Ectodermal cell (in vitro differentiated cells): ENCODE measurements at regions not wholly inside any gene's neighbourhood (a gene's known extent, or its start where the extent isn't known, plus 50 kb on each side); places are given as distances from the start of the nearest gene placed in this dataset.
"Not testable (repeated sequence)": the region's sequence is repeated elsewhere in the genome, so short reads cannot be mapped to it uniquely, and the experiment has no call there.

Experiments
- H3K27ac ChIP-seq: 2 replicates; pipeline ENCODE4 v1.7.0; 2013; ENCODE audit warnings: mild to moderate bottlenecking, low read depth, low read length; ENCODE audit not compliant: insufficient read depth, poor library complexity, severe bottlenecking
- H3K27me3 ChIP-seq: 2 replicates; pipeline ENCODE4 v1.7.0; 2013; ENCODE audit warnings: mild to moderate bottlenecking, low read length; ENCODE audit not compliant: insufficient read depth, control insufficient read depth, poor library complexity, severe bottlenecking
- H3K36me3 ChIP-seq: one replicate; pipeline ENCODE4 v1.7.0; 2013; ENCODE audit warnings: low read length; ENCODE audit not compliant: control insufficient read depth, insufficient read depth
- H3K4me1 ChIP-seq: one replicate; pipeline ENCODE4 v1.7.0; 2013; ENCODE audit warnings: low read length; ENCODE audit not compliant: control insufficient read depth, insufficient read depth
- H3K4me3 ChIP-seq: 2 replicates; pipeline ENCODE4 v1.7.0; 2013; ENCODE audit warnings: low read depth, low read length, control low read depth; ENCODE audit not compliant: insufficient read depth
- H3K9me3 ChIP-seq: 2 replicates; pipeline ENCODE4 v1.7.0; 2013; ENCODE audit warnings: mild to moderate bottlenecking, low read length, moderate library complexity; ENCODE audit not compliant: control insufficient read depth
- WGBS, 2 experiments: methylation state at CpG; one replicate each; pipeline ENCODE4 v1.1.7; 2013; ENCODE audit warnings: missing lambda C conversion rate in 2 of 2; 5-methylcytosine and 5-hydroxymethylcytosine counted together

DNA sequence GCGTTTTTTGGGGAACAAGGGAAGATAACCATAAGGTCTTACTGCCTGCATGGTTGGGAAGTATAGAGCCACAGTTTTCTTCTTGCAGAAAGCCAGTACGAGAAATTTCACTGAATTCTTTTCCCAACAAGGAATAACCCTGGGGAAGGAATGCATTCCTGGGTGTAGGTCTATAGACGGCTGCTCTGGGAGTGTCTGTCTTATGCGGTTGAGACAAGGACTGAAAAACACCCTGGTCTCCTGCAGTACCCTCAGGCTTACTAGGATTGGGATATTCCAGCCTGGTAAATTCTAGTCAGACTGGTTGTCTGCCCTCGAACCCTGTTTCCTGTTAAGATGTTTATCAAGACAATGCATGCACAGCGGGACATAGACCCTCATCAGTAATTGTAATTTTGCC, 984.3 kb upstream of the NUDT12 start:
- H3K27ac ChIP-seq, H3K36me3 ChIP-seq, H3K4me3 ChIP-seq, H3K27me3 ChIP-seq, H3K9me3 ChIP-seq, H3K4me1 ChIP-seq: not testable (repeated sequence)
- 92 to 93% methylated on average over 6 of the region's 6 CpGs for WGBS, 2 experiments

DNA sequence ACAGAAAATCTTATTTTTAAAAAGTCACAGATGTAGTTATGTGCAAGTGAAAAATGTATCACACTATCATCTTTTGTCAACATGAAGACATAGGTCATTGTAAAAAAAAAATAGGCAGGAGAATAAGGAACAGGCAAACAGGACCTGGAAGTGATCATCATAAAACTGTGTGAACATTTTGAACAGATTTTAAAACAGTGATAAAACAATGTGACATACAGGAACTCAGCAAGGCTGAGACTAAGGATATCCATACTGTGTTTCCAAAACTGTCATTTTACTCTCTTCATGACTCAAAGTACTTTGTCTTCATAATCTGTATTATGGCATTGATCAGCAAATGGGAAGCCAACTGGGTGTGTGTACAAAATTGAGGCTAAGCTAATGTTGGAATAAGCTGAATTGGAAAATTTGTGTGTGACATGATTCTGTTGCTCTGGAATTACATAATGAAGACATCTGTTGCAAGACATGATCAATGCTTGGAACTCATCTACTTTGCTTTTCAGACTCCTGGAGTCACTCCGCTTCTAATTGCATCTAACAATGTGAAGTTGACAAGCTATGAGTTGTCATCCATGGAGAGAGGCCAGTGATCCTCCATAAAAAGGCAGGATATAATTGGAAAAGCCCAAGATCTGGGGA, 978.7 kb upstream of the NUDT12 start:
- Histone ChIP-seq H3K36me3 (no peaks in the 10 kb centered on the region), H3K9me3 (no peaks in the 10 kb centered on the region), H3K4me3 (no peak overlapping the region), H3K4me1 (no peaks in the 10 kb centered on the region), H3K27ac (no peak overlapping the region), H3K27me3 (no peaks in the 10 kb centered on the region)
- WGBS, 2 experiments = 92 to 96% methylated on average over 1 of the region's 1 CpG

DNA sequence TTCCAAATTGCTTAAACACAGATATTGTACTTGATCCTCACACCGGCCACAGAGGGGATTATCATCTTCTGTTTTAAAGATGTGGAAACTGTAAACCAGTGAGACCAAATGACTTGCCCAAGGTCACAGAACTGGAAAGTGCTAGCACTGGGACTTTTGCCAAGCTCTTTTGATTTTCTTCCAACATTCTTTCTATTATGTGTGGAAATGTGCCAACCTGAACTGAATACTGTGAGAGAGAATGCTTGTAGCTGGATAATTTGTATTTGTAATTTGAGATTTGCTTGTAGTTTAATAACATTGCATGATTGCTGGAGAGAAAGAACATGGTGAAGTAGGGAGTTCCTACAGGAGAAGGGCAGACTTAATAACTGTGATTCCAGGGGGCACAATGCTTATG, 977.9 kb upstream of the NUDT12 start:
- no peaks in the 10 kb centered on the region for H3K9me3 ChIP-seq
- H3K27ac ChIP-seq = no peak overlapping the region
- H3K27me3 ChIP-seq = no peaks in the 10 kb centered on the region
- no peak overlapping the region for H3K4me3 ChIP-seq
- 97 to 100% methylated on average over 1 of the region's 1 CpG for WGBS, 2 experiments
- no peaks in the 10 kb centered on the region for H3K4me1 ChIP-seq
- H3K36me3 ChIP-seq = no peaks in the 10 kb centered on the region

DNA sequence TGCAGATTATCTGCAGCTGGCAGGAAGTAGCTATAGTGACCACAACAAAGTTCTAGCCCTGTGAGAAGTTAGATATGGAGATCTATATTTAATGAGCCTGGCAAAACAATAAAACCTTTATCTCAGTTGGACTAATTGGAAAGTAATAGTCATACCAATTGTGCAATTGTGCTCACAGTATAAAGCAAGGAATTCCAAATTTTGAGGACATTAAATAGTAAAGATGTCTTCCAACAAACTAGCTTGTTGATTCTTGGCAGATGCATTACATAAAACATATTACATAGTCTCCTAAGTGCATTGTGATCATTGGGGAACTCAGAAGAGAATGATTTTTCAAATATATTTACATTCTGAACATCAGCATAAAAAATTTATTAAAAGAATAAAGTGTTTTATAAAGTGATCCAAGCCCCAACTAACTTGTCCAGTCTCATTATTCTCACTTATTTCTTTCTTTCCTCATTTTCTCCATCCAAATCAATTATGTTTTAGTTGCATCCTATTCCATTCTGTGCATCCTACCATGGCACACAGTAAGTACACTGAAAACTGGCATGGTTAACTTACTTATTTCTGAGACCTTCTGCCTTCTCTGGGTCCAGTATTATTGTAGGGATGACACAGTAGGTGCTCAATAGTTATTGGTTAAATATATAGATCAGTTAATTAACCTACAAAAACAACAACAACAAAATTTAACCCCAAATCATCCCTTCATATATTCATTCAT, 977.2 kb upstream of the NUDT12 start:
- Histone ChIP-seq H3K4me3 (no peak overlapping the region), H3K9me3 (no peaks in the 10 kb centered on the region), H3K27ac (no peak overlapping the region), H3K36me3 (no peaks in the 10 kb centered on the region), H3K27me3 (no peaks in the 10 kb centered on the region), H3K4me1 (no peaks in the 10 kb centered on the region)

DNA sequence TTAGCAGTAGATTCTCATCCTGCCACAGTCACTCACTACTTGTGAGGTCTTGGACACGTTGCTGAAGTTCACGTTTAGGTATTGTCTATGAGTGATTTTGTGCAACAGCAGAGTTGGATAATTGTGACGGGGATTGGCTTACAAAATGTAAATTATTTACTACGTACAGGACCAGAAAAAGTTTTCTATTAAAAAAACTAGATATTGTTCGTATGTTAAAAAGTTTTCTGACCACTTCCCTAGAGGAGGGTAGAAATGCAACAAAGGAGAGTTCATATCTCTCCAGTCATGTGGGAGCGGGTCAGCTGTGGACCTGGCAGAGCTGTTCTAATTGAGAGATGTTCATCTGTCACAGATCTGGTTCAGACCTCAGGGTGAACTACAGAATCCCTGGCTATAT, 976.1 kb upstream of the NUDT12 start:
- no peaks in the 10 kb centered on the region for H3K9me3 ChIP-seq
- 97% methylated on average over 5 to 6 of the region's 6 CpGs for WGBS, 2 experiments
- no peaks in the 10 kb centered on the region for H3K27me3 ChIP-seq

DNA sequence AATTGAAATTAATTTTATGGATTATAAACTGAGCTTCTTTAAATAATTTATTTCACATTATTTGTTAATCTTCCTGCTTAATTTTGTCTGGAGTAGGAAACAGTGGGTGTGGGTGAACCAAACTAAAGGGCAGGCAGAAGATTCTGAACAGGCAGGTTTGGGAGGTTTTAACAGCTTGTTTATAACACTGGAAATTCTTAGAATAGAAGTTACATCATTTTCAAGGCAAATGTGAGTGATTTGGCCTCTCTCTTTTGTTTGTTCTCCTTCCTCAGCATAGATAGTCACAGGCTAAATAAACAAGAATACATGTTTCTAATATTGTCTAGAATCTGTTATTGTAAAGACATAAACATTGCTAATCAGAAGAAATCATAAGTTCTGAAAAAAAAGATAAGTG, 970.9 kb upstream of the NUDT12 start:
- Histone ChIP-seq H3K27ac (no peak overlapping the region), H3K27me3 (no peaks in the 10 kb centered on the region), H3K36me3 (no peaks in the 10 kb centered on the region), H3K9me3 (no peaks in the 10 kb centered on the region), H3K4me1 (no peaks in the 10 kb centered on the region), H3K4me3 (no peak overlapping the region)

More for the DNA sequence above, 976.1 kb upstream of the NUDT12 start:
- Histone ChIP-seq H3K27ac (no peak overlapping the region), H3K36me3 (no peaks in the 10 kb centered on the region), H3K4me3 (no peak overlapping the region), H3K4me1 (no peaks in the 10 kb centered on the region)

DNA sequence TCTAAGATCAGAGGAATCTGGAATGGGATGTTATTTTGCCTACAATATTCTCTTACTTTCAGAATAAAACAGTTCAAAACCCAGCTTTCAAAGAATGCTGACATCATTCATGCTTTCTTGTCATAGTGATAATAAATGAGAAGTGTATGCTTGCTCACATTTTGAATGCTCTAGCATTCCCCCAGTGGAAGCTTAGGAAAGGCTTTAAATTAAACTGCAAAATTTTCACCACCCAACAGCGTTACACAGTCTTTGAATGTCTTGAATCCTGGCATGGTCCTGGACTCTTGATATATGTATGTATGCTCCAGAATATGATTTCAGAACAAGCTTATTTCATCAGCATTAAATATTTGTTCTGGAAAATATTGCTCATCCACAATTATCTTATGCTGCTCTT, 964.3 kb upstream of the NUDT12 start:
- H3K4me1 ChIP-seq = no peaks in the 10 kb centered on the region
- no peaks in the 10 kb centered on the region for H3K36me3 ChIP-seq
- no peaks in the 10 kb centered on the region for H3K9me3 ChIP-seq
- no peak overlapping the region for H3K27ac ChIP-seq
- WGBS, 2 experiments = 67 to 100% methylated on average over 1 of the region's 1 CpG
- no peaks in the 10 kb centered on the region for H3K27me3 ChIP-seq
- H3K4me3 ChIP-seq = no peak overlapping the region

DNA sequence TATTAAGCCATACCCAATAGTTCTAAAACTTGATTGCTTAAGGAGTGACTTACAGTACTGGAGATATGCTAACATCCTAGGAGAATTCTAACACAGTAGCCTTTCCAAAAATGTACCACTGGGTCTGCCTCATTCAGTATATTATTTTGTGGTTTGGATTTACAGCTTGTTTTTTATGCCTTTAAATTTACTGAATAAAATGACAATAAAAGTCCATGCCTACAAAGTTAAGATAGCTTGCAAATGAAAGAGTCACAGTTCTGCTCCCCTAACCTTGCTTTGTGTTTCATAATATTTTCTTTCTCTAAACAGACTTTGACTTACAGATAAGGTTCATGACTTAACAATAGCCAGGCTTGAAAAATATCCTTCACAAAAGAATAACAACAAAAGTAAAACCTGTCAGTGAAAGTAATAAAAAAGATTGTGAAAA, 951.1 kb upstream of the NUDT12 start:
- Histone ChIP-seq H3K9me3 (no peaks in the 10 kb centered on the region), H3K4me3 (no peak overlapping the region), H3K27me3 (no peaks in the 10 kb centered on the region), H3K27ac (no peak overlapping the region), H3K4me1 (no peaks in the 10 kb centered on the region), H3K36me3 (no peaks in the 10 kb centered on the region)

DNA sequence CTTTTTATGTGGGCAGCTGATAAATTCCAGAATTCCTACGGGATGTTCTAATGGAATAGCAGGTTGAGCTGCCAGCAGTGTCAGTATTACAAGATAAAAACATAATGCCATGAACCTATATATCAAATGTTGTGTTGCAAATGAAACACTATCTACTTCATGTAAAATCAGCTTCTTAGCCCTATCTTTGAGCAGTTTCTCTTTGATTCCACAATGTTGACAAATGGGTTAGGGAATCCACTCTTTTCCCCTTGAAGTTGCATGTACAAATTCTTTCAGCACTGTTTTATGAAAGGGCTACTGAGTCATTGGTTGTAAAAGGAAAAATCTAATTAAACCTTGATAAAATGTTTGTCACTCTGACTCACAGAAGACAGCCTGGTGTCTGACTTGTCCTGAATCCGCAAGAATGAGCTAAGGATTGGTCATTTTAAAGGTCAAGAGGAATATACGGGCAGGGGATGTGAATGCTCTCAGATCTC, 950.6 kb upstream of the NUDT12 start:
- H3K4me3 ChIP-seq = no peak overlapping the region
- no peaks in the 10 kb centered on the region for H3K27me3 ChIP-seq
- H3K9me3 ChIP-seq = no peaks in the 10 kb centered on the region
- no peak overlapping the region for H3K27ac ChIP-seq
- no peaks in the 10 kb centered on the region for H3K4me1 ChIP-seq
- no peaks in the 10 kb centered on the region for H3K36me3 ChIP-seq
- WGBS, 2 experiments = 95 to 100% methylated on average over 2 to 3 of the region's 3 CpGs

DNA sequence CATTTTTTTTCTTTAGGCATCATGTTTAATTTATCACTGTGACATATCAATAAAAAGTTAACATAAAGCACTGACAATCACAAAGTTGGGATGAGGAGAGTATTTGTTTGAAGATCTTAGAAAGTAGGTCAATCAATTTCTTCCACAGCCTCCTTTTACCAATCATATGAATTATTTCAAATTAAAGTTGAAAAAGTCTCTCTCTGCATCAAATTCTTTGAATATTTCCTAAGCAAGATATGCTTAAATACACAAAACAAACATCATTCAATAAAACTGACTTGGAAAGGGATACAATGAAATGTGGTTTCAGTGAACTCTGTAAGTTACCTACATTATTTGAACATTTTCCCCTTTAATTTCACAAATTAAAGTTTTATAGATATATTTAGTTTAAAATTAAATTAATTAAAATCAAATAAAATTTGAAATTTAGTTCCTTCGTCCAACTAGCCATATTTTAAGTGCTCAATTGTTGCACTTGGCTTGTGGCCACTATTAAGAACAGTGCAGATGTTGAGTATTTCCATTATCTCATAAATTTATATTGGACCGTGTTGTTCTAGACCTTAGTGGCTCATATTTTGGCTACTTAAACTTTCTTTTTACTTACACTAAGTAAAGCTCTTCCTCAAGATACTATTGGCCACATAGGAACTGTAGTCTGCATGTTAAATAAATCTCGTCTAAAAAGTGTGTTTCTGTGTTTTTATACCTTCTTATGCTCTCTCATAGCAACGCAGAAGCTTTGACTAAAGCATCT, 949.7 kb upstream of the NUDT12 start:
- no peaks in the 10 kb centered on the region for H3K9me3 ChIP-seq
- no peak overlapping the region for H3K4me3 ChIP-seq
- no peaks in the 10 kb centered on the region for H3K4me1 ChIP-seq
- H3K36me3 ChIP-seq = no peaks in the 10 kb centered on the region
- H3K27me3 ChIP-seq = no peaks in the 10 kb centered on the region
- H3K27ac ChIP-seq = no peak overlapping the region
- WGBS, 2 experiments = 88 to 92% methylated on average over 1 to 3 of the region's 4 CpGs
